ENCODE measurements at regions not wholly inside any gene's neighbourhood (a gene's known extent, or its start where the extent isn't known, plus 50 kb on each side); places are given as distances from the start of the nearest gene placed in this dataset.

GRCh38 chr5:74310386-74310785 lies 330.1 kb downstream of the ENC1 start:
- no peak for TF ChIP-seq EGR1 (IDR thresholded peaks at IDR 0.05)
- no peak for TF ChIP-seq CEBPB (IDR thresholded peaks at IDR 0.05)

- no peak for TF ChIP-seq MAX (IDR thresholded peaks at IDR 0.05)
- no peak for TF ChIP-seq NFIC (IDR thresholded peaks at IDR 0.05)
- TF ChIP-seq USF1 (IDR thresholded peaks at IDR 0.05), result no peak
- TF ChIP-seq REST (IDR thresholded peaks at IDR 0.05; ENCODE audit: low read depth), result no peak
- no peak for TF ChIP-seq TEAD4 (IDR thresholded peaks at IDR 0.05)
- no peak for TF ChIP-seq YY1 (IDR thresholded peaks at IDR 0.05; ENCODE audit: low read depth)
- no peak for TF ChIP-seq ZBTB7A (IDR thresholded peaks at IDR 0.05; ENCODE audit: low read depth)
- TF ChIP-seq EGR1 (IDR thresholded peaks at IDR 0.05), result no peak
- TF ChIP-seq CREB1 (IDR thresholded peaks at IDR 0.05; ENCODE audit: low read depth), result no peak
- no peak for TF ChIP-seq EP300 (IDR thresholded peaks at IDR 0.05; ENCODE audit: borderline replicate concordance)
- no peak for TF ChIP-seq CEBPB (IDR thresholded peaks at IDR 0.05)
- no peak for TF ChIP-seq TAF1 (IDR thresholded peaks at IDR 0.05; ENCODE audit: low read depth)
- TF ChIP-seq RAD21 (IDR thresholded peaks at IDR 0.05; ENCODE audit: low read depth), result no peak
- TF ChIP-seq TCF12 (IDR thresholded peaks at IDR 0.05; ENCODE audit: low read depth), result no peak
- no peak for TF ChIP-seq FOXM1 (IDR thresholded peaks at IDR 0.05; ENCODE audit: borderline replicate concordance, low read depth)
These were observed 331.5 kb downstream of the ENC1 start for GRCh38 chr5:74309050-74309449.

GRCh38 chr5:74306845-74307244 lies 333.7 kb downstream of the ENC1 start:
- TF ChIP-seq TCF12 (IDR thresholded peaks at IDR 0.05; ENCODE audit: low read depth), result no peak
- TF ChIP-seq FOXM1 (IDR thresholded peaks at IDR 0.05; ENCODE audit: borderline replicate concordance, low read depth), result no peak
- TF ChIP-seq ZBTB7A (IDR thresholded peaks at IDR 0.05; ENCODE audit: low read depth), result no peak
- TF ChIP-seq CREB1 (IDR thresholded peaks at IDR 0.05; ENCODE audit: low read depth), result no peak
- no peak for TF ChIP-seq RAD21 (IDR thresholded peaks at IDR 0.05; ENCODE audit: low read depth)
- TF ChIP-seq NFIC (IDR thresholded peaks at IDR 0.05), result no peak
- no peak for TF ChIP-seq TEAD4 (IDR thresholded peaks at IDR 0.05)
- TF ChIP-seq USF1 (IDR thresholded peaks at IDR 0.05), result no peak
- no peak for TF ChIP-seq MAX (IDR thresholded peaks at IDR 0.05)
- no peak for TF ChIP-seq EGR1 (IDR thresholded peaks at IDR 0.05)
- no peak for TF ChIP-seq YY1 (IDR thresholded peaks at IDR 0.05; ENCODE audit: low read depth)

GRCh38 chr5:74304536-74304935 lies 336.0 kb downstream of the ENC1 start:
- no peak for TF ChIP-seq YY1 (IDR thresholded peaks at IDR 0.05; ENCODE audit: low read depth)
- no peak for TF ChIP-seq EGR1 (IDR thresholded peaks at IDR 0.05)
- TF ChIP-seq TCF12 (IDR thresholded peaks at IDR 0.05; ENCODE audit: low read depth), result no peak
- no peak for TF ChIP-seq MAX (IDR thresholded peaks at IDR 0.05)
- no peak for TF ChIP-seq ZBTB7A (IDR thresholded peaks at IDR 0.05; ENCODE audit: low read depth)
- no peak for TF ChIP-seq CEBPB (IDR thresholded peaks at IDR 0.05)
- no peak for TF ChIP-seq NFIC (IDR thresholded peaks at IDR 0.05)
- no peak for TF ChIP-seq USF1 (IDR thresholded peaks at IDR 0.05)
- no peak for TF ChIP-seq TAF1 (IDR thresholded peaks at IDR 0.05; ENCODE audit: low read depth)
- TF ChIP-seq REST (IDR thresholded peaks at IDR 0.05; ENCODE audit: low read depth), result no peak
- TF ChIP-seq RAD21 (IDR thresholded peaks at IDR 0.05; ENCODE audit: low read depth), result no peak
- no peak for TF ChIP-seq FOXM1 (IDR thresholded peaks at IDR 0.05; ENCODE audit: borderline replicate concordance, low read depth)
- TF ChIP-seq EP300 (IDR thresholded peaks at IDR 0.05; ENCODE audit: borderline replicate concordance), result no peak
- TF ChIP-seq TEAD4 (IDR thresholded peaks at IDR 0.05), result no peak
- no peak for TF ChIP-seq CREB1 (IDR thresholded peaks at IDR 0.05; ENCODE audit: low read depth)

GRCh38 chr5:74303578-74303977 lies 336.9 kb downstream of the ENC1 start:
- TF ChIP-seq TCF12 (IDR thresholded peaks at IDR 0.05; ENCODE audit: low read depth) (no peak), MAX (IDR thresholded peaks at IDR 0.05) (no peak), CEBPB (IDR thresholded peaks at IDR 0.05) (no peak), EP300 (IDR thresholded peaks at IDR 0.05; ENCODE audit: borderline replicate concordance) (no peak), RAD21 (IDR thresholded peaks at IDR 0.05; ENCODE audit: low read depth) (no peak), ZBTB7A (IDR thresholded peaks at IDR 0.05; ENCODE audit: low read depth) (no peak), USF1 (IDR thresholded peaks at IDR 0.05) (no peak), REST (IDR thresholded peaks at IDR 0.05; ENCODE audit: low read depth) (no peak), TEAD4 (IDR thresholded peaks at IDR 0.05) (no peak), YY1 (IDR thresholded peaks at IDR 0.05; ENCODE audit: low read depth) (no peak), TAF1 (IDR thresholded peaks at IDR 0.05; ENCODE audit: low read depth) (no peak), NFIC (IDR thresholded peaks at IDR 0.05) (no peak), FOXM1 (IDR thresholded peaks at IDR 0.05; ENCODE audit: borderline replicate concordance, low read depth) (no peak), EGR1 (IDR thresholded peaks at IDR 0.05) (no peak), CREB1 (IDR thresholded peaks at IDR 0.05; ENCODE audit: low read depth) (no peak)
